NCI-H1417 treated with DMSO at 0.1 percent for 48 hours (cell line): ENCODE measurements at regions not wholly inside any gene's neighbourhood (a gene's known extent, or its start where the extent isn't known, plus 50 kb on each side); places are given as distances from the start of the nearest gene placed in this dataset.
"Not testable (repeated sequence)": the region's sequence is repeated elsewhere in the genome, so short reads cannot be mapped to it uniquely, and the experiment has no call there.

Experiments
- DNase-seq: peaks from one replicate; lab custom pipeline; 2025; lab: John Stamatoyannopoulos, UW

GRCh38 chr2:153307223-153307622 lies 171.3 kb downstream of the RPRM start:
- no peak for DNase-seq

DNA sequence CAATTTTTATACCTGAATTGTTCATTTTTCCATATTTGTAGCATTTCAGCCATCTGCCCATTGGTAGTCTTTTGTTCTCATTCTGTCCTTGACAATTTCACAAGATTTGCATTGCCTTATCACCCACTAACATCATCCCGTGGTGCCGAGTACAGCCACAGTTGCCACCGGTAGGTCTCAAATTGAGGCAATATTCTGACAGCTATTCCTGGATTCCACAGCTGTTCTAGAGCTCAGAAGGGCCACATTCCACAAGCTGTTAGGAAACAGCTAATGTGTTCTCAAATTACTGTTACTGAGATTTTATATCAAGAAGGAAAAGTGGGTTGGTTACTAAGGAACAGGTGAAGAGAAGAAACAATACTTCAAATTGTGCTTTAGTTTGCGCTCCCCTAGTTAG lies 178.8 kb downstream of the RPRM start:
- DNase-seq: no peak

- DNase-seq: no peak
Measured at GRCh38 chr2:153299217-153299616, 179.3 kb downstream of the RPRM start.

DNA sequence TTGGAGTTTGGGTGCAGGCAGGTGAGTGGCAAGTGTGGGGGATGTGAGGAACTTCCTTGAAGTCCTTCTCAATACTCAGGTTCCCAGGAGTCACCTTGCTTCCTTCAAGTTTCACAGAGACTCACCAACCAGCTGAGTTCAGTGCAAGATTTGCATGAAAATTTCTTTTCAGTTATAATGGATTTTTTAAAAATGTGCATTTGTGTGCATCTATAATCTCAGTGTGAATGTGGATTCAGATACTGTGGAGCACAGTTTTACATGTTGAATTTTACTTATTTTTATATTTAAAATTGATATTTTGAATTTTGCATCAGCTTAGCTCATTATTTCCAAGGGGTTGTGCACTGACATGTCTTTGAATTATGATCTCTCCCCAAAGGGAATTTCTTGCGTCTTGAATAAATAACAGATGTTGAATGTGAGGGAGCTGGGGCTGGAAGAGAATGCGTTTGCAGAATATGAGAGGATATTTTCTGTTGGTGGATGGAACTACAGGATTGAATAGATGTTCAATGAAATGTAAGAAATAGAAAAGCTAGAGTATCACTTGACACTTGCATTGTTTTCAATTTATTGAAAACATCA lies 184.3 kb downstream of the RPRM start:
- no peak for DNase-seq

DNA sequence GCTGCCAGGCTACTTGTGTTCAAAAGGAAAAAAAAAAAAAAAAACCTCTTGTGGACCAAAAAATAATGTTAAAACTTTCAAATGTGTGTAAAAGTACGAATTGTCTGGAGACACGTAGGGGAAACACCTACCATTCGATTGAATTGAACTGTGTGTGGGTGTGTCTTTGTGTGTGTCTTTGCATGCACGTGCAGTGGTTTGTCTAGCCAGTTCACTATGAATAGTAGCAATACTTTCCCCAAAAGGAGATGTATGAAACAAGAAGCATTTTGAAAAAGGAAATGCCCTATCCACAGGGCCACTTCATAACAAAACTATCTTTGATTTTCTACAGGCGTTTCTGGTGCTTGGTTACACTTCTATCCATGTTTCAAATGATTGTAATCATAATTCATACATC lies 186.8 kb downstream of the RPRM start:
- no peak for DNase-seq

DNA sequence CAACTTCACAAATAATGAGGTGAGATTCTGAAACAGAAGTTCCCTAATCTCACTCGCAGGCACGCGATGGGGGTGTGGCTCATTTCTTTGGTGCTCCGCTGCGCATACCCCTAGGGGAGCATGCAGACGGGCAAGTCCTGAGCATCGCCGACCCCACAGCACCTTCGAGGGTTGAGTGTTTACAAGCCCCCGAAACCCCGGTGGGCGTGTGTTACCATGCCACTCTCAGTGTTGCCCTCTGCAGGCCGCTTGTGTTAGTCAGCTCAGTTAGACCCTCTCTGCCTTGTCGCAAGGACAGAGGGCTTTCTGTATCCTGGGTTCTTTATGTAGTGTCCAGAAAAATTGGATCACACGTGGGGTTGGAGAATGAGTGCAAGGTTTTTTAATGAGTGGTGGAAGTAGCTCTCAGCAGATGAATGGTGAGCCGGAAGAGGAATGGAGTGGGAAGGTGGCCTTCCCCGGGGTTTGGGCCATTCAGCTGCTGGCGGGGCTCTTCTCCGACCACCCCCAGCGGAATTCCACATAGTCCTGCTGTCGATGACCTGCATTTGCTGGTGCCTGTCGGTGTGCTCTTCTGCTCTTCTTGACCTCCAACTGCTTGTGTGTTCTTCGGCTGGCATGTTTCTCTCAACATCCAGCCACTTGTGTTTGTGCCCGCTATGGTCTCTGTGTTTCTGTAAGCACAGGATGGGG lies 191.3 kb downstream of the RPRM start:
- no peak for DNase-seq

GRCh38 chr2:153268941-153269461 lies 209.6 kb downstream of the RPRM start:
- no peak for DNase-seq

- not testable (repeated sequence) for DNase-seq
Measured at GRCh38 chr2:153256876-153257275, 221.7 kb downstream of the RPRM start.

- DNase-seq: not testable (repeated sequence)
Measured at GRCh38 chr2:153246636-153247035, 231.9 kb downstream of the RPRM start.

DNA sequence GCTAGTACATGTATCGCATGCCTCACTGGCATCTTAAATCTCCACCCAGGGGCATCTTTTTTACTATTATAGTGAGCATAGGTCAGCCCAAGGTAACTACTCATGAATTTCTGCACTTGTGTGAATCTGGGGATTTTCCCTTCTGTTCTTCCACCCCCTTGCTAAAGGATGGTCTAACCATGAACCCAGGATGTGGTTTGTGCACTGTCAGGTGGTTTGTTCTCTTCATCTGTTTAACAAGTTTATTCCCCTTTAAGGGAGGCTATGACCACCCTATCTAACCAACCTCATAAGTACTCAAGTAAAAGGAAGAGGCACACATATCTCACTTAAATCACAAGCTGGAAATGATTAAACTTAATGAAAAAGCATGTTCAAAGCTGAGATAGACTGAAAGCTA lies 243.0 kb downstream of the RPRM start:
- no peak for DNase-seq

GRCh38 chr2:153232464-153232863 lies 246.1 kb downstream of the RPRM start:
- DNase-seq: no peak

DNA sequence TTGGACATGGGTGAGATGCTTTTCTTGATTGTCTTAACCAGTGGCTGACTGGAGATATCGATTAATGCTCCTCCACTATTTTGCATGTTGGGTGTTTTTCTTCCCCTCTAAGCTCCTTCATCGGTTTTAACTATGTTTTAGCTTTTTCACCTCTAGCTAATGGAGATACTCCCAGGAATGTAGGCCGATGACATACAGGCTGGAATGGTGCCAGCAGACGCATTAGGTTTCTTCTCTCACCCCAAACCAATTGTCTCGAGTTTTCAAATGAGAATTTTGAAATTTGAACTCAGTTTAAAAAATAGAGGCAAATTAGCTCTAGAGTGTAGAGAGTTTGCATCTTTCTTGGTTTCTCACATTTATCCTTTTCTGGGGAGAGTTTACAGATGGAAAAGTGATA lies 247.6 kb downstream of the RPRM start:
- no peak for DNase-seq

GRCh38 chr2:153228904-153229303 lies 249.7 kb downstream of the RPRM start:
- no peak for DNase-seq

- DNase-seq: no peak
Measured at GRCh38 chr2:153227981-153228380, 250.6 kb downstream of the RPRM start.

DNA sequence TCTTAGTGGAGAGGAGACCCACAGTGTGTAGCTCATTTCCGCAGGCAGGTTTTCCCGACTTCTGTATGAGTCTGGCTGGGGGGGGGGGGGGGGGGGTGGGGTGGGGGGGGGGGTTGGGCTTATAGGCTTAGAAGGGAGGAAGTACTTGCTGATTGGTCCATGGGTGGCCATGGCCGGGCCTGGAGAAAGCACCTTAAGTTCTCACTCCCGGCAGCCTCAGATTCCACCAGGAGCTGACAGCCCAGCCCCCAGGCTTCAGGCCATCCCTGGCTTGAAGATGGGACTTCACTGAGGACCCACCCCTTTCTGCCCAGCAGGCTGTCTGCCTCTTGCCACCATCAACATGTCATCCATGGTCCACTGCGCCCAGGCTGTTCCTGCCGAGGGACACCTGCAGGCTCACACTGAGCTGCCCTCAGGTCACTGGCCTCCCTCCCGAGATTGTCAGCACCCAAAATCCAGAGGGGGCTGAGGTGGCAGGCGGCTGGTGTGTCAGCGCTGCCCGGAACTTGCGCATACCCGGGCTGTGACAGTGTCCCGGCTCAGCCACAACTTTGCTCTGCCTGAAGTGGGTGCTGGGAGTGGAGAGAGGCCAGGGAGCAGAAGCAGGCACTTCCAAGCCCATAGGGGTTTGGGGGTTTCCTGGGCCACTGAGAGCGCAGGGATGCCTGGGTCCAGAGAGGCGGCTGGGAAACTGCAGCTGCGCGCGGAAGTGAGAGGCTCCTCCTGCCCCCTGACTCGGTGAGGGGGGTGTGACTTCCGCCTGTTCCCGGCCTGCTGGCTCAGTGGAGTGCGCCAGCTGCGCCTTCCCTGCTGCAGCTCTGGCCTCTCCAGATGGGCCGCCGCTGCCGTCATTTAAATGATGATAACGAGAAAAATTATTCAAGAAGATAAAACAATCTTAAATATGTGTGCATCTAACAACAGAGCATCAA lies 256.1 kb downstream of the RPRM start:
- no peak for DNase-seq

DNA sequence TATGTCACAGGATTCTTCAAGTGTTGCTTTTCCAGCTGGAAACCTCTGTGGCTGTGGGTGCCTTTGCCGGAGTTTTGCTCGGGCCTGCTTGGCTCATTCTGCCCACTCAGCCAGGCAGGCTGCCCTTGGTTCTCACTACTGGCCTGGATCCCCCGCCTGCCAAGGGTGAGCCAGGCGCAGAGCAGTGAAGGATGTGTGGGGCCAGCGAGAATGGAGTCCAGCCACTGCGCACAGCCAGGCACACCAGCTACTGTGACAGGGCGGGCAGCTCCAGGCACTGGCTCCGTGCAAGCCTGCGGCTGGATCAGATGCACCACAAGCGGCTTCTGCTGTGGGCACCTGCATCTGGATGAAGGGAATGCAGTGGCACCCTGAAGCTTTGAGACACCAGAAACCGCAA lies 257.1 kb downstream of the RPRM start:
- DNase-seq: no peak

DNA sequence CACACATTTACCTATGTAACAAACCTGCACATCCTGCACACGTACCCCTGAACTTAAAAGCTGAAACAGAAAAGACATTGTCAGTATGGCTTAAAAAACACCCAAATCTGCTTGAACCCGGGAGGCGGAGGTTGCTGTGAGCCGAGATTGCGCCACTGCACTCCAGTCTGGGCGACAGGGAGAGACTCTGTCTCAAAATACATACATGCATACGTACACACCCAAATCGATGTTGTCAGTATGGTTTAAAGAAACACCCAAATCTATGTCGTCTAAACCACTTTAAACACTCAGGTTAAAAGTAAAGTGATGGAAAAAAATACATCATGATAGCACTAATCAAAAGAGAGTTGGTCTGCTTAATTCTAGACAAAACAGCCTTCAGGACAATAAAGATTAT lies 257.5 kb downstream of the RPRM start:
- DNase-seq: no peak

GRCh38 chr2:153218851-153219250 lies 259.7 kb downstream of the RPRM start:
- DNase-seq: no peak

DNA sequence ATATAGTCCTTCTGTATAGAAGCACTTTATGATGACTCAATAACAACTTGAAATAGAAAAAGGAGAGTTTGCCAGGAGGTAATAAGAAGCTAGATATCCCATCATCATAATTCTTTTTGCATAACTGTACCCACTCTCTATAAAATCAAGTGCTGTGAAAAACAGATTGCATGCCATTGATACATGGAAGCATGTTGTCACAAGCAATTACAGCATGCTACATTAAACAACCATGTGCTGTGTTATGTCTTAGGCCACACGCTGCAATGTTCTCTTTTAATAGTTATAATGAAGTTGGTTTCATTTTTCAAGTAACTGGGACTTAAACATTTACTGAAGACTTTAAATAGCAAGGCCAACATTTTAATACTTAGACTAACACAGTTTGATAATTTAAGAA lies 264.2 kb downstream of the RPRM start:
- DNase-seq: no peak

DNA sequence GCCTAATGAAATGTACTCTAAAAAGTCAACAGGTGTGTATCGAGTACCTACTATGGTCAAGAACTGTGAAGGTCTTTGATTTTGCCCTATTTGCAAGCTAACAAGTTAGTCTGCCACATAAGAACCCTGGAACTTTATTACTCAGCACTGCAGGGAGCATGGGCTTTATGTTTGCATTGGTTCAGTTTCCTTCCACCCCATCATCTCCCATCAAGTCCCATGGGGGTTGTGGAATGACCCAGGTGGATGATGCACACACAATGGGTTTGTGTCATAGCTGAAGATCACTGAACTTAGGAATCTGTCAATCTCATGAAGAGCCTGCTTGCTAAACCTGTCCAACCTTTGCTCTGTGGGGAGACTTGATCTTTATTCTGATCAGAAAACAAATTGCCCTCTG lies 265.5 kb downstream of the RPRM start:
- DNase-seq: no peak

DNA sequence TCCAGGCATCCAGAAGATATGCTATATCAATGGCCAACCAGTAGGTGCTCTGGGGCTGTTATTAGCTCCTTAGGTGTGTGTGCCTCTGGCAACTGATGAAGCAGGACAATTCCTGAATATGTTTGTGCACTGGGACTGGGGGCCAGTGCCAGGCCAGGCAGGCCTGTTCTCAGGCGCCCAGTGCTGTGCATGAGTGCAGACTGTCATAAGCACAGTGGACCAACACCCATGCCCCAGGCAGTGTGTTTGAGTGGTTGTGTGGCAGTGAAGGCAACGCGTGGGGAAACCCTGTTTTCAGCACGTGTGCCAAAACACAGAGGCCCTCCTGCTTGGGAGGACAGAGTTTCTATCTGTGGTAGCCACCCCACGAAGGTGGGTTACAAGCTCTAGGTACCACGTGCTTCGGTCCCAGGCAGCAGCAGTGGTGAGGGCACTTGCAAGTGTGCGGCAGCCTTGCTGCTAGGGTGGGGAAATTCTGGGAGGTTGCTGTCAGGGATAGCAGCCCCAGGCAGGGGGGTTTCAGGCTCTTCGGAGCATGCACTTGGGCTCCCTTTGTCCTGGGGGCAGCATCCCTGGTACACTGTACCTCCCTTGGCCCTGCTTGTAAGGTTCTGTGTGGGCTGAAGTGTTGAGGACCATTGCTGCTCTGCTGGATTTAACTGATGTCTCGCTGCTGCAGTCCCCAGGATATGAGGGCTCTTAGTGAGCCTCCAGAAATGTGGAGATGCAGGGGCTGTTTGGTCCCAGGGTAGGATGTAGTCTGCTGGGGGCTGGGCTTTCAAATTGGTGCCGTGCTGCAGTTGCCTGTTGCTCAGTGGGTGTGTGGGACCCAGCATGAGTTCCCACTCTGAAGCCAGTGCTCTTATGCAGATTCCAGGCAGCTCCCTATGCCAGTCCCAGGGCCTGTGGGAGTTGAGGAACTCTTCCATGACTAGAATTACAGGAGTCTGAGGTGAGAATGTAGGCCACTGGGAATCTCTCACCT lies 280.9 kb downstream of the RPRM start:
- no peak for DNase-seq
